ENCODE measurements at regions not wholly inside any gene's neighbourhood (a gene's known extent, or its start where the extent isn't known, plus 50 kb on each side); places are given as distances from the start of the nearest gene placed in this dataset.

DNA sequence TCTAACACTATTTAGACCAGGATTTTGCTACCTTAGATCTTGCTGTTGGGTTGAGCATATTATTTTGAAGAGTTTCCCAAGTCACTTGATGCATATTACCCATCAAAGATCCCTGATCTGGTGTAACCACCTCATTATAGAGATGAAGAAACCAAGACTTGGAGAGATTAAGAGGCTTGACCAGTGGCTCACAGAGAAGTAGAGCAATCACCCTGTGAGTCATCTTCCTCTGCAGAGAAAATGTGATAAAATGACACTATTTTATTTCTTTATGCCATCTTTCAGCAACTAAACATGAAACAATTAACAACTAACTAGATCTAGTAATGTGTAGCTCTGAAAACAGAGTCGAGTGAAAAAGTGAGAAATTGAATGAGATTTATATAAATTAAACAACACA is 76.1 kb downstream of the KIF4B start:
- Histone ChIP-seq H3K4me1 (replicated peaks in 1 of 2; ENCODE audit: control insufficient read depth in 2 of 2, insufficient read depth in 2 of 2, low read length in 2 of 2) (no peaks in the 10 kb centered on the region), H4K20me1 (replicated peaks; ENCODE audit: control insufficient read depth, insufficient read depth, low read length) (no peaks in the 10 kb centered on the region), H3K27ac (ENCODE audit: extremely low read depth, low read depth, low read length) (no peak overlapping the region), H3K27me3 (ENCODE audit: control insufficient read depth in 2 of 2, insufficient read depth in 2 of 2, low read length in 2 of 2) (no peaks in the 10 kb centered on the region), H2AFZ (ENCODE audit: low read depth, low read length) (no peak overlapping the region), H3K9me3 (replicated peaks; ENCODE audit: control insufficient read depth, insufficient read depth, low read depth, low read length) (no peaks in the 10 kb centered on the region), H3K36me3 (ENCODE audit: control insufficient read depth, insufficient read depth, low read length) (no peaks in the 10 kb centered on the region), H3K9me1 (ENCODE audit: control insufficient read depth, insufficient read depth, low read length) (no peaks in the 10 kb centered on the region), H3K9ac (ENCODE audit: insufficient read depth in 1 of 2, low read depth in 2 of 2, low read length in 2 of 2) (no peak overlapping the region), H3K4me3 (no peak overlapping the region), H3K4me2 (ENCODE audit: insufficient read depth, low read length) (no peak overlapping the region), H3K79me2 (ENCODE audit: control insufficient read depth, insufficient read depth, low read length) (no peaks in the 10 kb centered on the region)
- no peak for FAIRE-seq
- TF ChIP-seq ZNF707 (CRISPR knock-in tag; conservative IDR thresholded peaks at IDR 0.05) (no peak), ZBED1 (IDR thresholded peaks at IDR 0.05) (no peak), CGGBP1 (CRISPR knock-in tag; IDR thresholded peaks at IDR 0.05) (no peak), HMBOX1 (IDR thresholded peaks at IDR 0.05) (no peak), RBM39 (optimal IDR thresholded peaks at IDR 0.05; ENCODE audit: low read depth, low read length) (no peak), ZSCAN29 (IDR thresholded peaks at IDR 0.05) (no peak), ATF7 (IDR thresholded peaks at IDR 0.05) (no peak)
- TF ChIP-seq, protein P1, sequence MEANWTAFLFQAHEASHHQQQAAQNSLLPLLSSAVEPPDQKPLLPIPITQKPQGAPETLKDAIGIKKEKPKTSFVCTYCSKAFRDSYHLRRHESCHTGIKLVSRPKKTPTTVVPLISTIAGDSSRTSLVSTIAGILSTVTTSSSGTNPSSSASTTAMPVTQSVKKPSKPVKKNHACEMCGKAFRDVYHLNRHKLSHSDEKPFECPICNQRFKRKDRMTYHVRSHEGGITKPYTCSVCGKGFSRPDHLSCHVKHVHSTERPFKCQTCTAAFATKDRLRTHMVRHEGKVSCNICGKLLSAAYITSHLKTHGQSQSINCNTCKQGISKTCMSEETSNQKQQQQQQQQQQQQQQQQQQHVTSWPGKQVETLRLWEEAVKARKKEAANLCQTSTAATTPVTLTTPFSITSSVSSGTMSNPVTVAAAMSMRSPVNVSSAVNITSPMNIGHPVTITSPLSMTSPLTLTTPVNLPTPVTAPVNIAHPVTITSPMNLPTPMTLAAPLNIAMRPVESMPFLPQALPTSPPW (CRISPR knock-in tag; IDR thresholded peaks at IDR 0.05) = no peak
- TF ChIP-seq, protein P2, sequence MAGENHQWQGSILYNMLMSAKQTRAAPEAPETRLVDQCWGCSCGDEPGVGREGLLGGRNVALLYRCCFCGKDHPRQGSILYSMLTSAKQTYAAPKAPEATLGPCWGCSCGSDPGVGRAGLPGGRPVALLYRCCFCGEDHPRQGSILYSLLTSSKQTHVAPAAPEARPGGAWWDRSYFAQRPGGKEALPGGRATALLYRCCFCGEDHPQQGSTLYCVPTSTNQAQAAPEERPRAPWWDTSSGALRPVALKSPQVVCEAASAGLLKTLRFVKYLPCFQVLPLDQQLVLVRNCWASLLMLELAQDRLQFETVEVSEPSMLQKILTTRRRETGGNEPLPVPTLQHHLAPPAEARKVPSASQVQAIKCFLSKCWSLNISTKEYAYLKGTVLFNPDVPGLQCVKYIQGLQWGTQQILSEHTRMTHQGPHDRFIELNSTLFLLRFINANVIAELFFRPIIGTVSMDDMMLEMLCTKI (IDR thresholded peaks at IDR 0.05; ENCODE audit: partially characterized antibody) = no peak
- DNase-seq (ENCODE audit: extremely low read depth in 1 of 4, low spot score in 3 of 4) = no peak
- CTCF ChIA-PET (ENCODE audit: low intra/inter-chr PET ratio) = no interaction called here
- ATAC-seq = no peak
- in situ Hi-C loops (cut with MboI) = no loop called here
- intact Hi-C loops (cut with micrococcal nuclease) = no loop called here
- 0% methylated on average over 1 of the region's 1 CpG for WGBS (ENCODE audit: insufficient coverage, low coverage, missing lambda C conversion rate)
- POLR2A ChIA-PET = no interaction called here
- no TSS peak for BruUV-seq (replicated peaks)
